Stimulated activated CD4-positive, alpha-beta T cell treated with anti-CD3 and anti-CD28 coated beads, Interleukin-4, amount 100 ng/mL, for 4 hours (primary cell): ENCODE measurements at regions not wholly inside any gene's neighbourhood (a gene's known extent, or its start where the extent isn't known, plus 50 kb on each side); places are given as distances from the start of the nearest gene placed in this dataset.
"Not testable (repeated sequence)": the region's sequence is repeated elsewhere in the genome, so short reads cannot be mapped to it uniquely, and the experiment has no call there.

Experiments
- DNase-seq, 2 experiments: peaks; one replicate each; pipeline ENCODE4 v3.0.0-alpha.2; 2020

DNA sequence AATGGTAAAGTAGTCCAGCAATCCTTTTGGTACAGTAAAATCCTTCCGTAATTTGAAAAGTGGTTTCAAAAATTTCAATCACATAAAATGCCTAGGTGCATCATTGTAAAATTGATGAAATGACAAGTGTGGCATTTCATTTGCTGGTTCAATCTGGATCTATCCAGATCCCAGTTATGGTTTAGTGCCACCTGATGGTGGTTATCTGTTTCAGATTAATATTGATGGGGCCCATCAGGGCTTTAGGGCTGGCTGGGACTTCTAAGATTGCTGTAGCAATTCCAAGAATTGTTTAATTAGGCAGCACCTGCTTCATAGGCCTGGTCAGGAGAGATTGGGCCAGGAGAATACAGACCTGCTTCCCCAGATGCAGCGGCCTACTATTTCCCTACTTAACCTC lies 55.5 kb upstream of the PIK3C3 start:
- DNase-seq = no peak

DNA sequence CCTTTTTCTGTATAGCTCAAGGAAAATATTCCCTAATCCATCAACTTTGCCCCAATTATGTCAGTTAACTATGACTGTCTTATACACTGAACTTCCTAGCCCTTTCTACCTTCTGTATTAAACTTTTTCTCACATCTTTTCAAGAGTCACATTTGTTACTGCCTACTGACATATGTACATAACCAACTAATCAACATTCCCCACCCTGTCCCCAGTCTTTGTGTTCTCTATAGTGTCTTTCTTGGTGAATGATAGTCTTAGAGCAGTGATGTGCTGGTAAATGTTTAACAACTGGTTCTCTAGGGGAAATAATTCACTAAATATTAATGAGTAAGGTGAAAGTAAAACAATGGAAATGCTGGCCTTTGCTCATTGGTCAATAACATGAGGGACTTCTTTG lies 61.6 kb upstream of the PIK3C3 start:
- no peak for DNase-seq

DNA sequence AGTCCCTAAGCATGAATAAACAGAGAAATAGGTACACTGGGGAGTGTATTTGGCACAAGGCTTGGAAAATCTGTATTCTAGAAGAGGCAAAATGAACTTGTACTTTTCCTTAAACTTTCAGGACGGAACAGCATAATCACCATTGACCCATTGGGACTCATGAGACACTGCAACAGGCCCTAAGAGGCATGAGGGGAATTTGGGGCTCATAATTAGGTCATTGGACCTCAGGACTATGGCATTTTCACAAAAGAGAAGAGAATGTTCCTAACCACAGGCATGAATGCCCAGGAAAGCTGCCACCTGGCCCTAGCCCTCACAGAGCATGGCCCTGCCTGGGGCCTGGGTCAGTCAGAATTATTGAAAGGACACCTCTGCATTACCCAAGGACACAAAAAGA lies 67.9 kb upstream of the PIK3C3 start:
- DNase-seq = no peak

GRCh38 chr18:41886126-41886807 lies 68.8 kb upstream of the PIK3C3 start:
- DNase-seq = no peak

- no peak for DNase-seq
Observed at GRCh38 chr18:41881285-41881684, 73.7 kb upstream of the PIK3C3 start.

DNA sequence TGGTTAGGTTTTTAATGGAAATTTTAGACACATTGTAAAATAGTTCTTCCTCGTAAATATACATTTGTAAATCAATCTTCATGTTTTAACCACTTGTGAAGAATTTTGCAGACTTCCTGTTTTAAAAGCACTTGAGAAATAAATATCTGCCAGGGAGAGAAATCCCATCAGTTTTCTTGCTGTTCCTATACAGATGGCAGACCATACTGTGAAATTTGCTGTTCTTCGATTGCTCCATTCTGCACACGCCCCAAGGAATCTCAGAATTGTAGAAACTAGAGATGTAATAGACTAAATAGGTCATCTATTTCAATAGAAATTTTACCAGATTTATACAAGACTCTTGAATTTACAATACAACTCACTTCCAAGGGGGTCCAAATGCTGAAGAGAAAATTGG lies 75.8 kb upstream of the PIK3C3 start:
- DNase-seq = no peak

DNA sequence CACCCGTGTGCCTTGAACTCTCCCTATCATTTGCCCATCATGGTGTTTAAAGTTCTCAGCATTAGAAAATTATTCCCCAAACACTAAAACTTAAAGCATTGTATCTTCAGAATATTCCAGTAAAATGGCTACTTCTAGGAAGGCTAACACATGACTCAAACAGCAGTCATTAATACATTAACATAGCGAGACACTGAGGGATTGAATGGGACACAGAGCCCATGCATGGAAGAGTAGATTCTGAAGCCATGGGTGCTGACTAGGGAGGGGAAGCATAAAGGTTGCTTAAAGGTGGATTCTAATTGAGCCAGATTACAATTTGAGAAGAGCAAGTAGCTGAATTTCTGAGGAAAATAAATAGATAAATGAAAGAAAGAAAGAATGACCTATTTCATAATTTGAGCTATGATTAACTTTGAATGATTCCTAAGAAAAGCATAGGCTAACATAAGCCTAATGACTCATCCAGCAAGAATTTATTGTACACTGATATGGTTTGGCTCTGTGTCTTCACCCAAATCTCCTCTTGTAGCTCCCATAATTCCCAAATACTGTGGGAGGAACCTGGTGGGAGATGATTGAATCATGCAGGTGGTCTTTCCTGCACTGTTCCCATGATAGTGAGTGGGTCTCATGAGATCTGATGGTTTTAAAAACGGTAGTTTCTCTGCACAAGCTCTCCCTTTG lies 79.8 kb upstream of the PIK3C3 start:
- DNase-seq = no peak

- DNase-seq = no peak
Observed at GRCh38 chr18:41873730-41874129, 81.3 kb upstream of the PIK3C3 start.

GRCh38 chr18:41872206-41872605 lies 82.8 kb upstream of the PIK3C3 start:
- no peak for DNase-seq

- DNase-seq = no peak
Observed at GRCh38 chr18:41871229-41872000, 83.6 kb upstream of the PIK3C3 start.

- DNase-seq = no peak
Observed at GRCh38 chr18:41870817-41871216, 84.2 kb upstream of the PIK3C3 start.

- no peak for DNase-seq
Observed at GRCh38 chr18:41870191-41870590, 84.8 kb upstream of the PIK3C3 start.

DNA sequence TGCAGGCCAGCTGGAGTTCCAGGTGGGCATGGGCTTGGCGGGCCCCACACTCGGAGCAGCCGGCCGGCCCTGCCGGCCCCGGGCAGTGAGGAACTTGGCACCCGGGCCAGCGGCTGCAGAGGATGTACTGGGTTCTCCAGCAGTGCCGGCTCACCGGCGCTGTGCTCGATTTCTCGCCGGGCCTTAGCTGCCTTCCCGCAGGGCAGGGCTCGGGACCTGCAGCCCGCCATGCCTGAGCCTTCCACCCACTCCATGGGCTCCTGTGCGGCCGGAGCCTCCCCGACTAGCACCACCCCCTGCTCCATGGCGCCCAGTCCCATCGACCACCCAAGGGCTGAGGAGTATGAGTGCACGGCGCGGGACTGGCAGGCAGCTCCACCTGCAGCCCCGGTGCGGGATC lies 89.2 kb upstream of the PIK3C3 start:
- DNase-seq = not testable (repeated sequence)

GRCh38 chr18:41864216-41864615 lies 90.8 kb upstream of the PIK3C3 start:
- DNase-seq = no peak

DNA sequence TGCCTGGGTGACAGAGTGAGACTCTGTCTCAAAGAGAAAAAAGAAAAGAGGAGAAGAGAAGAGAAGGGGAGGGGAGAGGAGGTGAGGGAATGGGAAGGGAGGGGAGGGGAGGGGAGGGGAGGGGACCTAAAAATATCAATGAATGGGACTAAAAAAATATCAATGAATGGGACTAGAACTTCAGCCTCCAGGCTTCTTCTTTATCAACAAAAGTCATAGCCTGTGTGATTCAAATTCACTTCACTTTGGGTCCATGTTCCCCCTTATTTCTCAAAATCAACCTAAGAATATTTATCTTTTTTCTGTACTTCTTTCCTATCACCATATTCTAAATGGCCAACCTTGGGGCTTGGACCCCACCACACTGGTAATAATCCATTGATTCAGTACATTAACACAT lies 92.1 kb upstream of the PIK3C3 start:
- DNase-seq = no peak

DNA sequence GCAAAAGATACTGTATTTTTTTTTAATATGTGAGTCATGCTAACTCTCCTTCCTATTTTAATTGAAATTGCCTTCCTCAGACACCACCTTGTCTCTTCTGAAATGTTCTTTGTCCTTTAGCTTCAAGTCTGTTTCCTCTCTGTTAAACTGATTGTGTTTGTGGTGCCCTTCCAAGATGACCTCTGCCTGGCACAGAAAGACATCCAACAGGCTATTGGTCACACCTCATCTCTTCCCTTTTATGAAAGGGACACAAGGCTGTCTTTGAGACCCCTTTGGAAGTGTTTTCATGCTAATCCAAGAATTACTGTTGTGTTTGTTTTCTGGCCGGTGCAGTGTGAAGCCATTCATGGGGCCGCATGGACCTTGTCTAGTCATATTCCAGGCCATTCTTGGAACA lies 94.0 kb upstream of the PIK3C3 start:
- no peak for DNase-seq

- no peak for DNase-seq
Observed at GRCh38 chr18:41858761-41859555, 96.1 kb upstream of the PIK3C3 start.

GRCh38 chr18:41853280-41853679 lies 101.8 kb upstream of the PIK3C3 start:
- DNase-seq = no peak

GRCh38 chr18:41850781-41851180 lies 104.3 kb upstream of the PIK3C3 start:
- DNase-seq = no peak

GRCh38 chr18:41849632-41850031 lies 105.4 kb upstream of the PIK3C3 start:
- DNase-seq = no peak

GRCh38 chr18:41845563-41845962 lies 109.5 kb upstream of the PIK3C3 start:
- DNase-seq = no peak

DNA sequence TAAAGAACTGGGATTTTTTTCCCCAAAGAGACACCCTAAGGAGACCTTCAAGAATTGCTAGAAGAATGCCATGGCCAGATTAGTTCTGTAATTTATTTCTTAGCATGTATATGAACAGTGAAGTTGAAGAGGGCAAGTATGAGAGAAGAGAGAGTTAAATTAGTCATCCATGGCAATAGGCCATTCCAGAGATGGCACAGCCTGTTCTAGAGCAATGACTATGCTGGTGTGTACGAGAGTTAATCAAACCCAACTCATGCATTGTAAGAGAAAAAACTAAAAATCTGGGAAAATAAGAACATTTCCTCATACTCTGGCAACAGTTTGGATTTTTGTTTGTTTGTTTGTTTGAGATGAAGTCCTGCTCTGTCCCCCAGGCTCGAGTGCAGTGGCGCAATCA lies 112.1 kb upstream of the PIK3C3 start:
- no peak for DNase-seq
